Motor neuron (in vitro differentiated cells): ENCODE measurements at regions not wholly inside any gene's neighbourhood (a gene's known extent, or its start where the extent isn't known, plus 50 kb on each side); places are given as distances from the start of the nearest gene placed in this dataset.
"Not testable (repeated sequence)": the region's sequence is repeated elsewhere in the genome, so short reads cannot be mapped to it uniquely, and the experiment has no call there.

ENCODE experiments used
- ATAC-seq, 8 experiments: fragments of 200-7000 bp; cut with Tn5 transposase; replicated peaks in 6 of 8; 2 replicates each; pipeline ENCODE4 v1.8.0; 2021; ENCODE audit warnings: mild to moderate bottlenecking in 8 of 8, moderate library complexity in 8 of 8
- H3K27ac ChIP-seq, 2 donors: fragments of 250-450 bp; sonication (Bioruptor Pico); 2 replicates each; pipeline ENCODE4 v1.9.0; 2021; ENCODE audit warnings: antibody characterized with exemption in 2 of 2, mild to moderate bottlenecking in 2 of 2, moderate library complexity in 1 of 2
- H3K4me1 ChIP-seq, 2 donors: fragments of 250-450 bp; sonication (Bioruptor Pico); replicated peaks in 1 of 2; 2 replicates each; pipeline ENCODE4 v1.6.1; 2021; ENCODE audit warnings: antibody characterized with exemption in 2 of 2, mild to moderate bottlenecking in 2 of 2, moderate library complexity in 1 of 2
- H3K4me3 ChIP-seq, 5 donors: fragments of 250-450 bp; sonication (Bioruptor Pico); 2 replicates each; pipeline ENCODE4 v1.9.0; 2021; ENCODE audit warnings: antibody characterized with exemption in 5 of 5, mild to moderate bottlenecking in 5 of 5, moderate library complexity in 4 of 5
- WGBS, 10 experiments: fragments of 450-650 bp; shearing (Covaris generic); methylation state at CpG; one replicate each; pipeline ENCODE4 v1.0.0; 2022; 5-methylcytosine and 5-hydroxymethylcytosine counted together
- in situ Hi-C, 9 experiments: fragments of 400-800 bp; cut with MboI; loops; one replicate each; pipeline ENCODE4 v1.15.0; 2021; ENCODE audit warnings: low sequenced_read_pairs in 9 of 9, low pct_unique_long_range_greater_than_20kb in 2 of 9; ENCODE audit not compliant: unreplicated experiment in 9 of 9

DNA sequence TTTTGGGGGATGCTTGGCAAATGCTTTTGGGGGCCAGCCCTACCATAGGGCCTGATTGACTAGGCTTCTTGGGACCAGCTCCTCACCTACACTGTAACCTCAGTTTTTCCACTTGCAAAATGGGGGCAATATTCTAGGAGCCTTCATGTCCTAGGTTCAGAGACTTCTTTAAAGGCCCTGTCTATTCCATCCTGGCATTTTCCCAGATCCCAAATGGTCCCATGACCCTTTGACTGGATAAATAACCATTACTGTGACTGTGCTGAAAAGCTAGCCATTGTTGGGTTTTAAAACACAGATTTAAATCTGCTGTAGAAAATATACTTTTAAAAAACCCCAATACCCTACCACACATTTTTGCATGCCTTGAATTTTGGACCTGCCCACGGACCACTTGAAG lies 149.8 kb downstream of the EFNB1 start:
- WGBS, 10 experiments, result 63% methylated on average over 1 of the region's 1 CpG; no CpG with 5 or more reads in 9 of the 10 experiments
- Histone ChIP-seq H3K27ac (no peak overlapping the region), H3K4me3 (no peak overlapping the region), H3K4me1 (peaks cover 5 to 10% of the 10 kb centered on the region in 2 donors)
- in situ Hi-C loops, result no loop called here
- ATAC-seq, result no peak

- Histone ChIP-seq H3K4me3 (no peak overlapping the region), H3K4me1 (peaks cover 5 to 10% of the 10 kb centered on the region in 2 donors), H3K27ac (no peak overlapping the region)
- ATAC-seq, result peak in 4 of 8 experiments; percentile 39 to 95 (median 55)
- in situ Hi-C loops, result no loop called here
- WGBS, 10 experiments, result no CpG with 5 or more reads among the region's 7 CpGs
These were observed 149.4 kb downstream of the EFNB1 start for GRCh38 chrX:68978255-68978654.

- no peak overlapping the region for H3K27ac ChIP-seq
- in situ Hi-C loops, result no loop called here
- peaks cover 6 to 8% of the 10 kb centered on the region in 2 donors for H3K4me1 ChIP-seq
- WGBS, 10 experiments, result no CpG with 5 or more reads among the region's 6 CpGs
- no peak overlapping the region for H3K4me3 ChIP-seq
- ATAC-seq, result no peak
These were observed 124.5 kb downstream of the EFNB1 start for GRCh38 chrX:68953331-68953730.

- in situ Hi-C loops, H3K4me1 ChIP-seq, H3K4me3 ChIP-seq, ATAC-seq, H3K27ac ChIP-seq: not testable (repeated sequence)
- WGBS, 10 experiments, result 83% methylated on average over 3 of the region's 32 CpGs; no CpG with 5 or more reads in 9 of the 10 experiments
These were observed 123.3 kb downstream of the EFNB1 start for GRCh38 chrX:68951942-68952619.

DNA sequence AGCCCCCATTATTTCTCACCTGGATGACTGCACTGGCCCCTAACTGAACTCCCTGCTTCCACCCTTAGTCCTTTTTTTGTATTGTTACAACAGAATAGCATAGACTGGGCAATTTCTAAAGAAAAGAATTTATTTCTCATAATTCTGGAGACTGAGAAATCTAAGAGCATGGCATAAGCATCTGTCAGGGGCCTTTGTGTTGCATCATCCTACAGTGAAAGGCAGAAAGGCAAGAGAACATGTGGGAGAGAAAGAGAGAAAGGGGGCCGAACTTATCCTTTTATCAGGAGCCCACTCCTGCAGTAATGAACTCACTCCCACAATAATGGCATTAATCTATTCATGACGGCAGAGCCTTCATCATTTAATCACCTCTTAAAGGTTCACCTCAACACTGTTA lies 122.1 kb downstream of the EFNB1 start:
- Histone ChIP-seq H3K4me3 (no peak overlapping the region), H3K27ac (no peak overlapping the region), H3K4me1 (peaks cover 6 to 8% of the 10 kb centered on the region in 2 donors)
- peak in 3 of 8 experiments; percentile 32 to 57 (median 57) for ATAC-seq
- in situ Hi-C loops, result no loop called here
- 0 to 100% (median 8%) methylated on average over 1 to 2 of the region's 2 CpGs; no CpG with 5 or more reads in 7 of the 10 experiments for WGBS, 10 experiments

DNA sequence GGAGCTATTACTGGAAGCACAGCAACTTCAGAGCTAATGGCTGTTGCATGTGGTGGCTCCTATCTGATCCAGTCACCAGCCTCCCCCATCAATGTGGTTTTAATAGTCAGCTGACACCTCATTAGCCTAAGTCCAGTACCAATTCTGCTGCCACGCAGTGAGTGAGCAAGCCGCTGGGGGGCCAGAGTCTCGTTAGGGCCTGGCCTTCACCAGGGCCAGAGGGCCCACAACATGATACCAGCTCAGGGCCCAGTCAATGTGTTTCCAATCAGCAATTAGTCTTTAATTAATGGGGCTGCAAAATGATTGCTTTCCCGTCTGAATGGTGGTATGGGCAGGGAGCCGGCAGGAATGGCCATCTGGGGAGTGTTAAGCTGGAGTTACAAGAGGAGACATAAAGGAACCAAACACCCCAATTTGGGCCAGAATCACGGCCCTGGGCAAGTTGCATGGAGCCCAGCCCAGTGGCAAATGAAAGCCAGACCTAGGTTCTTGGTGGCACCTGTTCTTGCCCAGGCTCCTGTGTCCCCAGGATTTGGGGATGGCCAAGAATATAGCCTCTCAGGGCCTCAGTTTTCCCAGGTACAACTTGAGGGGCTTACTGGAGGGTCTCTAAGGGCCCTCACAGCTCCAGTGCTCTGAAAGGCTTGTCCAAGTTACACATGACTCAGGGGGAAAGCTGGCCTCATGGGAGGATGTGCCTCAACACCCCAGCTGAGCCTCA lies 119.2 kb downstream of the EFNB1 start:
- H3K27ac ChIP-seq, result no peak overlapping the region
- WGBS, 10 experiments, result 72% methylated on average over 5 of the region's 6 CpGs; no CpG with 5 or more reads in 9 of the 10 experiments
- H3K4me3 ChIP-seq, result no peak overlapping the region
- no peak for ATAC-seq
- in situ Hi-C loops, result no loop called here
- peaks cover 6 to 8% of the 10 kb centered on the region in 2 donors for H3K4me1 ChIP-seq

GRCh38 chrX:68945603-68946228 lies 116.9 kb downstream of the EFNB1 start:
- ATAC-seq, result peak in 2 of 8 experiments; percentile 16 to 34
- Histone ChIP-seq H3K27ac (no peak overlapping the region), H3K4me1 (peaks cover 0 to 2% of the 10 kb centered on the region in 2 donors), H3K4me3 (no peak overlapping the region)
- in situ Hi-C loops, result no loop called here
- 40 to 96% (median 68%) methylated on average over 1 to 8 of the region's 10 CpGs; no CpG with 5 or more reads in 5 of the 10 experiments for WGBS, 10 experiments

DNA sequence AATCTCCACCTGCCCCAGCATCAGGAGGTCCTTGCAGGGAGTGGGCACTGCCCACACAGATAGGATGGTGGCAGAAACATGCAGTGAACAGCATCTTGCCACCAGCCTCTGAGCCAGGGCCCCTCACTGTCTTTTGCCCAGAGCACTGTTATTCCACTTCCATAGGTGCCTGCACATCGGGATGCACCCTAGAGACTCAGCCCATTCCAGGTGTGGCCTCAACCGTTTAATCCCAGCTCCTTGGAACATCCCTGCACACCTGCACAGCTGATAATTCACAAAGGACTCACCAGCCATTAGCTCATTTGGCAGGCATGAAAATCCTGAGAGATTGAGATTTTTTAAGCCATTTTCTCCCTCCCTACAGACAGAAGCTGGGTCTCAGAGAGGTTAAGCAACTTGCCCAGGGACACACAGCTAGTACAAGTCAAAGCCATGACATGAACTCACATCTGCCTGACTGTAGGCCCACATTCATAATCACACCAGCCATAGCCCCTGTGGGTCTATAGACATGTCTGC lies 116.3 kb downstream of the EFNB1 start:
- H3K4me1 ChIP-seq, result no peaks in the 10 kb centered on the region
- ATAC-seq, result no peak
- WGBS, 10 experiments, result 0% methylated on average over 1 of the region's 2 CpGs; no CpG with 5 or more reads in 9 of the 10 experiments
- H3K27ac ChIP-seq, result no peak overlapping the region
- in situ Hi-C loops, result no loop called here
- H3K4me3 ChIP-seq, result no peak overlapping the region

GRCh38 chrX:68944211-68944610 lies 115.4 kb downstream of the EFNB1 start:
- 80% methylated on average over 1 of the region's 2 CpGs; no CpG with 5 or more reads in 9 of the 10 experiments for WGBS, 10 experiments
- H3K4me3 ChIP-seq, result no peak overlapping the region
- in situ Hi-C loops, result no loop called here
- no peak for ATAC-seq
- H3K27ac ChIP-seq, result no peak overlapping the region
- no peaks in the 10 kb centered on the region for H3K4me1 ChIP-seq

- 78 to 100% methylated on average over 1 of the region's 2 CpGs; no CpG with 5 or more reads in 8 of the 10 experiments for WGBS, 10 experiments
- ATAC-seq, result no peak
- H3K27ac ChIP-seq, result no peak overlapping the region
- H3K4me1 ChIP-seq, result no peaks in the 10 kb centered on the region
- H3K4me3 ChIP-seq, result no peak overlapping the region
- in situ Hi-C loops, result no loop called here
These were observed 114.0 kb downstream of the EFNB1 start for GRCh38 chrX:68942840-68943239.

DNA sequence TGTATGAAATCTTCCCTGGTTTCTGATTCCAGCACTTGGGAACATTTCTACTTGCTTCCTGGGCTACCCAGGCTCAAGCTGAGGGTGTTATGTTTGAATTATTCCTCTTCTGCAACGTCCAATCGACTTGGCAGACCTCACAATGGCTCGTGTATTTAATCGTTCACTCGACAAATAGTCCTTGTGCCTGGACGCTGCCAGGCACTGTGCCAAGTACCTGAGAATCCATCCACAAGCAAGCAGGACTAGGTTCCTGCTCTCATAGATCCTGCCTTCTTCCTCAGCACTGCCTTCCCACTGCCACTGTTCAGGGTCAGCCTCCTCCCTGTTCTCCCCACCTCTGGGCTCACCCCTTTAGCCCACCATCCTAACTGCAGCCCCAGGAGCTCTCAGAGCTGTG lies 113.3 kb downstream of the EFNB1 start:
- H3K4me1 ChIP-seq, result no peaks in the 10 kb centered on the region
- 53 to 80% methylated on average over 1 to 6 of the region's 6 CpGs; no CpG with 5 or more reads in 8 of the 10 experiments for WGBS, 10 experiments
- no peak overlapping the region for H3K4me3 ChIP-seq
- in situ Hi-C loops, result no loop called here
- H3K27ac ChIP-seq, result no peak overlapping the region
- peak in 1 of 8 experiments; percentile 59 for ATAC-seq

- Histone ChIP-seq H3K27ac (no peak overlapping the region), H3K4me3 (no peak overlapping the region), H3K4me1 (peaks cover 6% of the 10 kb centered on the region in 2 donors)
- 24 to 94% (median 50%) methylated on average over 1 to 4 of the region's 4 CpGs; no CpG with 5 or more reads in 5 of the 10 experiments for WGBS, 10 experiments
- ATAC-seq, result no peak
- in situ Hi-C loops, result no loop called here
These were observed 112.6 kb downstream of the EFNB1 start for GRCh38 chrX:68941385-68941952.

GRCh38 chrX:68940601-68941000 lies 111.8 kb downstream of the EFNB1 start:
- peaks cover 11 to 12% of the 10 kb centered on the region in 2 donors for H3K4me1 ChIP-seq
- no peak overlapping the region for H3K27ac ChIP-seq
- in situ Hi-C loops, result no loop called here
- WGBS, 10 experiments, result 90% methylated on average over 2 of the region's 7 CpGs; no CpG with 5 or more reads in 9 of the 10 experiments
- H3K4me3 ChIP-seq, result no peak overlapping the region
- no peak for ATAC-seq
